Dermis microvascular lymphatic vessel endothelial cell (primary cell): ENCODE measurements at regions not wholly inside any gene's neighbourhood (a gene's known extent, or its start where the extent isn't known, plus 50 kb on each side); places are given as distances from the start of the nearest gene placed in this dataset.
"Not testable (repeated sequence)": the region's sequence is repeated elsewhere in the genome, so short reads cannot be mapped to it uniquely, and the experiment has no call there.

ENCODE experiments used
- DNase-seq, 2 donors: peaks; one replicate each; pipeline versions ENCODE4 v3.0.0 to v3.0.0-alpha.2; 2010; ENCODE audit warnings: low read depth in 2 of 2

- no peak for DNase-seq
These were observed 247.3 kb downstream of the TTC32 start for GRCh38 chr2:19654310-19655090.

- no peak for DNase-seq
These were observed 248.3 kb downstream of the TTC32 start for GRCh38 chr2:19653509-19653908.

- no peak for DNase-seq
These were observed 249.0 kb downstream of the TTC32 start for GRCh38 chr2:19652811-19653210.

DNA sequence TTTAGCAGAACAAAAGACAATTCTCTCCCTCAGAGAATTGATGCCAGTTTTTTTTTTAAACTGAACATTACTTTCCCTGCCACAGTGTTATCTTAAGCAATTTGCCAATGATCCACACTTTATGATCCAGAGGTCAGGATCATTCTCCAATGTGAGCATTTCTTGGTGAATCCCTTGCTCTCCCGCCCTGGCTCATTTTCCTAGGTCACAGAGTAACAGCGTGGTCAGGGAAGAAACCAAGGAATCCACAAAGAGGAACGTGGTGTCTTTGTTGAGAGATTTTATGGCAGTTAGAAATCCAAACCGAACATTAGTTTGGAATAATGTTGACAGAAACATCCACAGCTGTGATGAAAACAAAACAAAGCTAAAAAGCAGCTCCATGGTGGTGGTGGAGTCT is 250.3 kb downstream of the TTC32 start:
- DNase-seq: no peak

DNA sequence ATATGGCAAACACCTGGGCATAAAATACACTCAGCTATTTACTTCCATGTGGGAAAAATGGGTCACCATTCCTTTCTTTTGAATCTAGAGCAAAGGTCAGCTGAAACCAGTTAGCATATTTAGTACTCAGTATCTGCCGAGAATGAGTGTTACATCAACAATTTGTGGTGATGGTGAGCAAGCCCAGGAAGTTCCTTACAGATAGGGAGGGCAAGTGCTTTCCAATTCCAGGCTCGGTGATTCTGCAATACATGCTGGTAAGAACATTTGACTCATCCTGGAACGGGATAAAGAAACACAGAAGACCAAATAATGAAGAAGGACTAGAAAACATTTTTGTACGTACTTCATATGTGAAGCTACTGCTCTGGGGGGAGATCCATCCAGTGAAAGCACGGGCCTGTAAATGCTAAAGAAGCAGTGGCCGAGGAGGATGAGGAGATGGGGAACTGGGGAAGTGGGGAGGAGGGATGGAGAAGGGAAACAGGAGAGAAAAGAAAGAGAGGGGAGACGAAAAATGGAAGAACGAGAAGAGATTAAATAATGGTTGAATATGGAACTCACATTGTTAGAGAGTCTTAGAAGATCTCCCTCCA is 251.9 kb downstream of the TTC32 start:
- DNase-seq: no peak

GRCh38 chr2:19649142-19649541 is 252.6 kb downstream of the TTC32 start:
- no peak for DNase-seq

- DNase-seq: no peak
These were observed 253.2 kb downstream of the TTC32 start for GRCh38 chr2:19648583-19648982.

- no peak for DNase-seq
These were observed 254.8 kb downstream of the TTC32 start for GRCh38 chr2:19646987-19647386.

- no peak for DNase-seq
These were observed 257.0 kb downstream of the TTC32 start for GRCh38 chr2:19644763-19645162.

DNA sequence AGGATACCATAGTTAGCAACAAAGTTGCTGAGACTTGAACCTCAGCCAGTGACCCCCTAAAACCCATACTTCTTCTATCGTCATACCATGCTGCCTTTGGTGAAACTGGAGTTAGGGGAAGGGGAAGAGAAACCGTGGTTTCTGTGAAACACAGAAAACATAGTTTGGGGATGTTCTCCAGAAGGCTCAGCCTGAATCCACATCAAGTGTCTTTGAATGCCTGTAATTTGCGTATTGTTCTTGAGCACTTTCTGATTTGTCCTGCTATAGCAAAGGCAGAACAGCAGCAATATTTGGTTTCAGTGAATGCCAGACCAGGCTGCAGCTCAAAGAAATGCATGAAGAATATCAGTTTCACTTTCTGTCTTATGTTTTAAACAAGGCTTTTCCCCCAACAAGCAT is 258.7 kb downstream of the TTC32 start:
- no peak for DNase-seq

GRCh38 chr2:19642501-19642900 is 259.3 kb downstream of the TTC32 start:
- DNase-seq: no peak

DNA sequence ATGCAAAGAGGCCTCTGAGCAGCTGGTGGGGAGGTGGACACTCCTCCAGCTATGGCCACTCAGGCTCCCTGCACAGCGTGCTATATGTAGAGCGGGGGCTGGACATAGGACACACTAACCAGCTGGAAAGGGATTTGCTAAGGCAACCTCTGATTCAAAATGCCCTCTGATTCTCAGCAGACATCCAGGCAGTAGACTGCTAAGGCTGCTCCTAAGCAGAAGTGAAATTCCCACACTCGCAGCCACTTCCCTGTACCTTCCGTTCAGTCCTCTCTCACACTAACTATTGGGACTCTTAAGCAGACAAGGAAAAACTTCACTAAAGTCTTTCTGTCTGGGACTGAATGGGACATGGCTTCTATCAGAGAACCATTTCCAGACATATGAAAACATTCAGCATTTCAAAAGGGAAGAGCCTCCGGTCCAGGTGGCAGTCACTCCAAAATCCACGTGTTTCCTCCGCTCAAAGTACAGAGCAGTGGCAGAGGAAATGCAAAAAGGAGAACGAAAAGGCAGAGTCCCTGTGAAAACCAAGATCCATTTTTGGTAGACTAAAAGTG is 265.8 kb downstream of the TTC32 start:
- DNase-seq: no peak

DNA sequence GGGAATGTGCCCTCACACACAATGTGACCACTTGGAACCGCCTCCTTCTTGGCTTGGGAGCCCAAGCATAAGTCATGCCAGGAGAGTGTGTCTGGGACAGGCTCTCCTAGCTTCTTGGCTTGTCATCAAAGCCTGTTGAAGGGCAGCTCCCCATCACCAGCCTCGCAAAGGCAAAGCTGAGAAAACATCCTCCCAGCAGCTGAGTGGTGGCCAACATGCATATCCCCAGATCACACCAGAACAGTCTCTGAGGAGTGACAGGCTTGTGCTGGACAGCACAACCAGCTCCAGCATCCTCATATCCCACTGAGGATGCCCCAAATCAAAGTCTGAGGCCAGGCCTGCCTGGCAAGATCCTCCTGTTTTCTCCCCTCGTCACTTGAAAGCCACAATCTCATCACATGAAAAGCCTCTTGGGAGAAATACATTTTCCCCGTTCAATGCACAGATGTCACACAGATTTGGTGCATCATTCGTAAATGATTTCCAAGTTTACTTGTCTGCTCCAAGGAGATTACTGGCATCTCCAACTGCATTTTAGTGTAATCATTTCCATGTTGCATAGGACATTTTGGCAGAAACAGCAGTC is 269.3 kb downstream of the TTC32 start:
- DNase-seq: no peak

- DNase-seq: no peak
These were observed 269.9 kb downstream of the TTC32 start for GRCh38 chr2:19631871-19632270.

GRCh38 chr2:19630921-19631320 is 270.9 kb downstream of the TTC32 start:
- DNase-seq: no peak

- no peak for DNase-seq
These were observed 268.9 kb upstream of the OSR1 start for GRCh38 chr2:19627359-19627758.

DNA sequence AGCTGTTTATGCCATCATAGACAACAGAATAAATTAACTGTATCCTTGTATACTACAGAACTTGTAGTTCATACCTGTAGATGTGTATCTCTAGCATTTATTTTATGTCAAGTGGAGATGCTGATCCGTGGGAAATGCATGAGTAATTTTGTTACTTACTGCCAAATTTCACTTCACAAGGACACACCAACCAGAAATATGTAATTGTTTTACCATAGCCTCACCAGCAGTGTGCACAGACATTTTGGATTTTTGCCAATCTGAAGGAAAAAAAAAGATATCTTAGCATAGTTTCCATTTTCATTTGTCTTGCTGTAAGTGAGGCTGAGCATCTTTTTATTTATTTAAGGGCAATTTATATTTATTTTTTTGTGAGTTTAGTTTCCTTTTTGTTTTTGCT is 265.1 kb upstream of the OSR1 start:
- peak; percentile 1 to 3 for DNase-seq

DNA sequence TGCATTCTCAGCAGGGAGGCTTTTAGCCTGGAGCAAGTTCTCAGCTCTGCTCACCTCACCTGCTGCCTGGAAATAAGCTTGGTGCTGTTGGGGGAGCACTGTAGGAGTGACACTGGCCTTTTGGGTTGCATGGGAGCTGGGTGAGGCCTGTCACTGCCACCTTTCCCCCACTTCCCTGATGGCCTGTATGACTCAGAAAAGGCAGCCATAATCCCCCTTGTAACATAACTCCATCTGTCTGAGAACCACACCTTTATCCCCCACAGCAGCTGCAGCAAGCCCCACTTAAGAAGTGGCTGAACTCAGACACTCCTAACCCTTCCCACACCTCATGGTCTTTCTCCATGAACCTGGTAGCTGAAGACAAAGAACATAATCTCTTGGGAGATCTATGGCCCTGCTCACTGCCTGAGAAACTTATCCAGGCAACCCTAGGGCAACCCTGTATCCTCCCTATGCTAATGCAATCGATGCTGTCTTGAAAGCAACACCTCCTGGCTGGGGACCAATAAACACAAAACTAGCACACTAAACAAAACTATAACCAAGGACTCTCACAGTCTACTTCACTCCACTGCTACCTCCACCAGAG is 258.9 kb upstream of the OSR1 start:
- no peak for DNase-seq

- DNase-seq: not testable (repeated sequence)
These were observed 257.0 kb upstream of the OSR1 start for GRCh38 chr2:19615402-19615801.

DNA sequence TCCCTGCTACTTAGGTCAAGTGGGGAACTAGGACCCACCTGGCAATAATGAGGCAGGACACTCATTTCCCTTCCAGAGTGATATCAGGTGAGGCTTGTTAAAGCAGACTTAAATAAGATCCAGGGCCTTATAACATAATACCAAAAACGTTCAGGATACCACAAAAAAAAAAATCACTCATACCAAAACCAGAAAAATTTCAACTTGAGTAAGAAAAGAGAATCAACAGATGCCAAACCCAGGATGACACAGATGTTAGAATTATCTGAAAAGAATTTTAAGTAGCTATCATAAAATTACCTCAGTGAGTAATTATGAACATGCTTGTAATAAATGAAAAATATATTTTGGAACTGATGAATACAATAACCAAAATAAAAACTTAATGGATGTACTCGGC is 255.6 kb upstream of the OSR1 start:
- no peak for DNase-seq

DNA sequence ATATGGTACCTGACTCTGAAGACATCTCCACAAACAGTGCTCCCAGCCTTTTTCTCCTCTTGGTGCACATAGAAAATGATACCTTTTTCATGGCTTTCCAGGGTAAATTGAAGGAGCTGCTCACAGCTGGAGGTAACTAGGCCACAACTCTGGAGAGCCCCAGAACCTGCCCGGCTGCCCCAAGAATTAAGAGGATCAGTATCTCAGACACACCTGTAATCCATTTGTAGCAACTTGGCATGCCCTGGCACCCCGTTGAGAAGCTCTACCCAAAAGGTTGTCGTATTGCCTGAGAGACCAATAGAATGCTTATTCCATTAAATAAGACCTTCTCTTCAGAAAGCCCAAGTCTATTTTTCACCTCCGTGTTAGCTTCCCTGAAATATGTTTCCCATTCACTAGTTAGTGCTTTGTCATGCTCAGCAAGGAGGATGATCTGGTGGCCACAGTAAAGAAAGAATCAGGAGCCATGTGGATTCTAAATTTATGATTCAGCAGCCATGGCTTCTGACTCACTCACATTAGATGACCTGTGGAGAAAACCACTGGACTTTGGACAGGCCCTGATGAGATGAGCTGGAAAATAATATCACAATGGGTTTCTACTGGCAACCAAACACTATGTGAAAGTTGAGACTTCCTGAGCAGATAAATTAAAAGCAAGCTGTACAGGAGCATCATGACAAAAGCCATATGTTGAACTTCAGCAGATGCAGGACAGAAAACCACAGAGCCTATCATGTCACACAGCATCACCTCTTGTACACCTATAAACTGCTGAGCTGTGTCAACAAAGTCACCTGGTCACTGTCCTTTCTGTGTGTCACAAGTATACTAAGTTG is 253.3 kb upstream of the OSR1 start:
- DNase-seq: no peak
